PFSK-1 (cell line): ENCODE measurements at regions not wholly inside any gene's neighbourhood (a gene's known extent, or its start where the extent isn't known, plus 50 kb on each side); places are given as distances from the start of the nearest gene placed in this dataset.

Experiments
- POLR2AphosphoS5 ChIP-seq: IDR thresholded peaks from 2 replicates; pipeline ENCODE4 v1.6.1; 2012; ENCODE audit warnings: low read depth, mild to moderate bottlenecking, control low read depth, low read length, moderate library complexity
- TF ChIP-seq, protein P1 (sequence below), 2 experiments: IDR thresholded peaks; 2 replicates each; pipeline versions ENCODE4 v1.6.1 to v1.8.0; 2011 to 2012; ENCODE audit warnings: low read depth in 2 of 2, low read length in 2 of 2, control low read depth in 1 of 2, inconsistent platforms in 1 of 2, mild to moderate bottlenecking in 1 of 2, moderate library complexity in 1 of 2; ENCODE audit not compliant: insufficient read depth in 1 of 2

DNA sequence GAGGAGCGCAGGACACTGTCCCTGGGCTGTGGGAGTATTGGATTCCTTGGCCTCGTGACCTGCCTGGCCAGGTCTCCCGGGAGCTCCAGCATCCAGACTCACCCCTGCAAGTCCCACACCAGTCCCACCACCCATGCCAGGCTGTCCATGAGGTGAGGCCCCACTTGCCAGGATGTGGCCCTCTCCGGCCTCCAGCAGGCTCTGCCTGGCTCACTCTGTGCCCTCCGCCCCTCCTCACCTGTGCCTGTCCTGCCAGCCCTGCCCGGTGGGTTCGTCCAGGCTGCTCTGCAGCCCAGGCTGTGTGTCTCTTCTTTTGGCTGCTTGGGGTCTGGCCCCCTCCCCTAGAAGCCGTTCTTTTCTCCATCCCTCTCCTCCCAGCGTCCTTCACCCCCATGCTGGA, 436.8 kb upstream of the MYT1L start:
- TF ChIP-seq, protein P1, sequence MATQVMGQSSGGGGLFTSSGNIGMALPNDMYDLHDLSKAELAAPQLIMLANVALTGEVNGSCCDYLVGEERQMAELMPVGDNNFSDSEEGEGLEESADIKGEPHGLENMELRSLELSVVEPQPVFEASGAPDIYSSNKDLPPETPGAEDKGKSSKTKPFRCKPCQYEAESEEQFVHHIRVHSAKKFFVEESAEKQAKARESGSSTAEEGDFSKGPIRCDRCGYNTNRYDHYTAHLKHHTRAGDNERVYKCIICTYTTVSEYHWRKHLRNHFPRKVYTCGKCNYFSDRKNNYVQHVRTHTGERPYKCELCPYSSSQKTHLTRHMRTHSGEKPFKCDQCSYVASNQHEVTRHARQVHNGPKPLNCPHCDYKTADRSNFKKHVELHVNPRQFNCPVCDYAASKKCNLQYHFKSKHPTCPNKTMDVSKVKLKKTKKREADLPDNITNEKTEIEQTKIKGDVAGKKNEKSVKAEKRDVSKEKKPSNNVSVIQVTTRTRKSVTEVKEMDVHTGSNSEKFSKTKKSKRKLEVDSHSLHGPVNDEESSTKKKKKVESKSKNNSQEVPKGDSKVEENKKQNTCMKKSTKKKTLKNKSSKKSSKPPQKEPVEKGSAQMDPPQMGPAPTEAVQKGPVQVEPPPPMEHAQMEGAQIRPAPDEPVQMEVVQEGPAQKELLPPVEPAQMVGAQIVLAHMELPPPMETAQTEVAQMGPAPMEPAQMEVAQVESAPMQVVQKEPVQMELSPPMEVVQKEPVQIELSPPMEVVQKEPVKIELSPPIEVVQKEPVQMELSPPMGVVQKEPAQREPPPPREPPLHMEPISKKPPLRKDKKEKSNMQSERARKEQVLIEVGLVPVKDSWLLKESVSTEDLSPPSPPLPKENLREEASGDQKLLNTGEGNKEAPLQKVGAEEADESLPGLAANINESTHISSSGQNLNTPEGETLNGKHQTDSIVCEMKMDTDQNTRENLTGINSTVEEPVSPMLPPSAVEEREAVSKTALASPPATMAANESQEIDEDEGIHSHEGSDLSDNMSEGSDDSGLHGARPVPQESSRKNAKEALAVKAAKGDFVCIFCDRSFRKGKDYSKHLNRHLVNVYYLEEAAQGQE (IDR thresholded peaks at IDR 0.05; ENCODE audit: insufficient read depth in 1 of 2, low read depth in 2 of 2, low read length in 2 of 2) = no peak
- no peak for TF ChIP-seq POLR2AphosphoS5
